CD14-positive monocyte (primary cell): ENCODE measurements at regions not wholly inside any gene's neighbourhood (a gene's known extent, or its start where the extent isn't known, plus 50 kb on each side); places are given as distances from the start of the nearest gene placed in this dataset.

Experiments
- DNase-seq, 3 donors: peaks; one replicate each; pipeline ENCODE4 v3.0.0-alpha.2; 2011 to 2022
- H2AFZ ChIP-seq: 2 replicates; pipeline ENCODE4 v1.6.0; 2012; ENCODE audit warnings: mild to moderate bottlenecking, low read depth, low read length, inconsistent platforms; ENCODE audit not compliant: insufficient read depth, poor library complexity, severe bottlenecking
- H3K27ac ChIP-seq, 2 donors: 1 replicate in 1 of 2; 2 replicates in 1 of 2; pipeline ENCODE4 v1.5.1; 2012 to 2013; ENCODE audit warnings: low read length in 2 of 2, control low read depth in 1 of 2, inconsistent platforms in 1 of 2, low read depth in 1 of 2, mild to moderate bottlenecking in 1 of 2
- H3K27me3 ChIP-seq, 2 donors: one replicate each; pipeline versions ENCODE4 v1.6.0 to v1.6.1; 2011 to 2013; ENCODE audit warnings: low read length in 2 of 2; ENCODE audit not compliant: control insufficient read depth in 2 of 2, insufficient read depth in 2 of 2
- H3K36me3 ChIP-seq, 2 donors: replicated peaks in 1 of 2; 1 replicate in 1 of 2; 2 replicates in 1 of 2; pipeline versions ENCODE4 v1.5.1 to v1.6.1; 2012 to 2013; ENCODE audit warnings: low read length in 2 of 2, control low read depth in 1 of 2, inconsistent platforms in 1 of 2, mild to moderate bottlenecking in 1 of 2; ENCODE audit not compliant: insufficient read depth in 2 of 2, control insufficient read depth in 1 of 2
- H3K4me1 ChIP-seq, 2 donors: 1 replicate in 1 of 2; 2 replicates in 1 of 2; pipeline versions ENCODE4 v1.5.1 to v1.6.1; 2012 to 2013; ENCODE audit warnings: low read length in 2 of 2, control low read depth in 1 of 2, inconsistent platforms in 1 of 2, mild to moderate bottlenecking in 1 of 2, moderate library complexity in 1 of 2; ENCODE audit not compliant: insufficient read depth in 2 of 2, control insufficient read depth in 1 of 2
- H3K4me2 ChIP-seq: replicated peaks from 2 replicates; pipeline ENCODE3; 2012; ENCODE audit warnings: low read length, moderate library complexity, mild to moderate bottlenecking; ENCODE audit not compliant: poor library complexity, severe bottlenecking; ENCODE audit errors: extremely low read depth
- H3K4me3 ChIP-seq, 3 experiments: fragments of 200-600 bp in 1 of 3; sonication (generic) in 1 of 3; replicated peaks in 1 of 3; 1 replicate in 2 of 3; 2 replicates in 1 of 3; pipeline ENCODE4 v1.5.1; 2011 to 2013; ENCODE audit warnings: low read length in 3 of 3, mild to moderate bottlenecking in 3 of 3, control low read depth in 2 of 3, low read depth in 2 of 3, inconsistent platforms in 1 of 3, moderate library complexity in 1 of 3
- H3K79me2 ChIP-seq: 2 replicates; pipeline ENCODE4 v1.6.0; 2012; ENCODE audit warnings: mild to moderate bottlenecking, control low read depth, inconsistent platforms, low read length, moderate library complexity; ENCODE audit not compliant: insufficient read depth
- H3K9ac ChIP-seq: 2 replicates; pipeline ENCODE4 v1.6.0; 2017; ENCODE audit warnings: low read length, mild to moderate bottlenecking; ENCODE audit not compliant: insufficient read depth, poor library complexity, severe bottlenecking
- H3K9me3 ChIP-seq, 2 donors: replicated peaks in 1 of 2; 1 replicate in 1 of 2; 2 replicates in 1 of 2; pipeline versions ENCODE4 v1.5.1 to v1.6.1; 2012 to 2013; ENCODE audit warnings: low read length in 2 of 2, control low read depth in 1 of 2; ENCODE audit not compliant: control insufficient read depth in 1 of 2, insufficient read depth in 1 of 2
- H4K20me1 ChIP-seq: 2 replicates; pipeline ENCODE4 v1.6.0; 2012; ENCODE audit warnings: mild to moderate bottlenecking, low read length, control low read depth, moderate library complexity; ENCODE audit not compliant: insufficient read depth
- H3K27ac Mint-ChIP-seq, 7 donors: one replicate each; pipeline ENCODE4 v1.8.0; 2020; ENCODE audit warnings: mild to moderate bottlenecking in 7 of 7, mixed read lengths in 7 of 7, moderate library complexity in 6 of 7, inconsistent platforms in 2 of 7
- H3K27me3 Mint-ChIP-seq, 3 donors: one replicate each; pipeline ENCODE4 v1.8.0; 2021 to 2022; ENCODE audit warnings: low read depth in 3 of 3, mild to moderate bottlenecking in 3 of 3, mixed read lengths in 3 of 3, moderate library complexity in 3 of 3, inconsistent platforms in 1 of 3
- H3K36me3 Mint-ChIP-seq, 2 donors: one replicate each; pipeline ENCODE4 v1.8.0; 2020; ENCODE audit warnings: mixed read lengths in 2 of 2, inconsistent platforms in 1 of 2, mild to moderate bottlenecking in 1 of 2
- H3K4me1 Mint-ChIP-seq: one replicate; pipeline ENCODE4 v1.8.0; 2020; ENCODE audit warnings: mild to moderate bottlenecking, mixed read lengths
- H3K4me3 Mint-ChIP-seq, 2 donors: one replicate each; pipeline ENCODE4 v1.8.0; 2020; ENCODE audit warnings: mild to moderate bottlenecking in 2 of 2, mixed read lengths in 2 of 2, moderate library complexity in 1 of 2
- H3K9me3 Mint-ChIP-seq, 7 donors: one replicate each; pipeline ENCODE4 v1.8.0; 2020 to 2022; ENCODE audit warnings: mixed read lengths in 7 of 7, mild to moderate bottlenecking in 6 of 7, moderate library complexity in 6 of 7, inconsistent platforms in 2 of 7
- WGBS: methylation state at CpG from one replicate; pipeline ENCODE4 v1.1.5; 2013; ENCODE audit warnings: missing lambda C conversion rate; ENCODE audit not compliant: insufficient coverage; 5-methylcytosine and 5-hydroxymethylcytosine counted together
- intact Hi-C, 2 donors: fragments of 100-400 bp; cut with micrococcal nuclease; formaldehyde crosslinking; loops; one replicate each; pipeline versions ENCODE4 v1.15.0 to v1.15.1; 2023
- TF ChIP-seq, protein P1 (sequence below): fragments of 200-600 bp; IDR thresholded peaks from one replicate; pipeline ENCODE4 v1.8.0; 2022; ENCODE audit warnings: antibody characterized with exemption, mild to moderate bottlenecking

DNA sequence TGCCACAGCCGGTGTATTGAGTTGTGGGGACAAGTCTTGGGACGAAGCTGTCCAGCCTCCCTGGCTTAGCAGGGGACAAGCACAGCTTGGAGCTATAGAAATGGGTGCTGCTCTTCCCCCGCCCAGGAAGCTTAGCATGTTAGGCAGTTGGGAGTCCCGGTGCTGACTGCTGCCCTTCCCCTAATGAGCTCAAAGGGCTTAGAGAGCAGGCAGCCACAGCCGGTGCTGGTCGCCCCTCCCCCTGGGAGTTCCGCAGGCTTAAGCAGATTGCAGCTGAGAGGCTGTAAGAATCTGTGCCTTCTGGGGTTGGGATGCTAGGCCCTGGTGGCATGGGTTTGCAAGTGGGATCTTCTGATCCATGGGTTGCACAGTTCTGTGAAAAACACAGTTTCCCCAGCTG is 237.3 kb downstream of the DCDC2C start:
- 40% methylated on average over 2 of the region's 7 CpGs for WGBS
- no peak overlapping the region for H3K9ac ChIP-seq
- H2AFZ ChIP-seq: no peak overlapping the region
- peaks cover 3 to 8% (median 6%) of the 10 kb centered on the region in 7 donors for H3K9me3 Mint-ChIP-seq
- no peaks in the 10 kb centered on the region for H3K4me1 ChIP-seq
- no peaks in the 10 kb centered on the region for H3K27me3 ChIP-seq
- no peak overlapping the region for H3K4me2 ChIP-seq
- H3K27me3 Mint-ChIP-seq: peaks cover 0 to 2% (median 0%) of the 10 kb centered on the region in 3 donors
- H3K36me3 Mint-ChIP-seq: no peaks in the 10 kb centered on the region
- H4K20me1 ChIP-seq: no peaks in the 10 kb centered on the region
- no peak overlapping the region for H3K4me3 Mint-ChIP-seq
- H3K4me1 Mint-ChIP-seq: no peaks in the 10 kb centered on the region
- intact Hi-C loops: no loop called here
- no peak overlapping the region for H3K27ac ChIP-seq
- TF ChIP-seq, protein P1, sequence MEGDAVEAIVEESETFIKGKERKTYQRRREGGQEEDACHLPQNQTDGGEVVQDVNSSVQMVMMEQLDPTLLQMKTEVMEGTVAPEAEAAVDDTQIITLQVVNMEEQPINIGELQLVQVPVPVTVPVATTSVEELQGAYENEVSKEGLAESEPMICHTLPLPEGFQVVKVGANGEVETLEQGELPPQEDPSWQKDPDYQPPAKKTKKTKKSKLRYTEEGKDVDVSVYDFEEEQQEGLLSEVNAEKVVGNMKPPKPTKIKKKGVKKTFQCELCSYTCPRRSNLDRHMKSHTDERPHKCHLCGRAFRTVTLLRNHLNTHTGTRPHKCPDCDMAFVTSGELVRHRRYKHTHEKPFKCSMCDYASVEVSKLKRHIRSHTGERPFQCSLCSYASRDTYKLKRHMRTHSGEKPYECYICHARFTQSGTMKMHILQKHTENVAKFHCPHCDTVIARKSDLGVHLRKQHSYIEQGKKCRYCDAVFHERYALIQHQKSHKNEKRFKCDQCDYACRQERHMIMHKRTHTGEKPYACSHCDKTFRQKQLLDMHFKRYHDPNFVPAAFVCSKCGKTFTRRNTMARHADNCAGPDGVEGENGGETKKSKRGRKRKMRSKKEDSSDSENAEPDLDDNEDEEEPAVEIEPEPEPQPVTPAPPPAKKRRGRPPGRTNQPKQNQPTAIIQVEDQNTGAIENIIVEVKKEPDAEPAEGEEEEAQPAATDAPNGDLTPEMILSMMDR: no peak
- H3K9me3 ChIP-seq: peaks cover 0 to 4% of the 10 kb centered on the region in 2 donors
- no peak overlapping the region for H3K4me3 ChIP-seq
- H3K27ac Mint-ChIP-seq: no peak overlapping the region
- no peak for DNase-seq
- no peaks in the 10 kb centered on the region for H3K79me2 ChIP-seq
- no peaks in the 10 kb centered on the region for H3K36me3 ChIP-seq

DNA sequence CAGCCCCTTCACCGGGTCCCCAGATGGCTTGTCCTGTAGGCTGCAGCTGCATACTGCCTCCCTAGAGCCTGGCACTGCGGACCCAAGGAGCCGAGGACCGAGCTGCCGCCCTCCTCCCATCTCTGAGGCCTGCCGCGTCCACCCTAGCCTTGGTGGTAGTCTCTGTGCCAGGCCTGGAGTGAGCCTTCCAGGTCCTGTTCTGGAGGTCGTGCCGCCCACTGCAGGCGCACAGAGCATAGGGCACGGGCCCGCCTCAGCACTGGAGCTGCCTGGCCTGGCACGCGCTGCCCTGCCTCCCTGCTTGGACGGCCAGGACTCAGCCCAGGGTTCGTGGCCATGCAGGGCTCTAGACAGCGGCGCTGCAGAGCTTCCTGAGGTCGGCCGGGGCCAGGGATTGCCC is 239.5 kb downstream of the DCDC2C start:
- H4K20me1 ChIP-seq: no peaks in the 10 kb centered on the region
- TF ChIP-seq, protein P1: no peak
- WGBS: 87% methylated on average over 20 of the region's 20 CpGs
- no peak overlapping the region for H3K4me3 ChIP-seq
- no peak overlapping the region for H3K9ac ChIP-seq
- H3K9me3 ChIP-seq: peaks cover 0 to 4% of the 10 kb centered on the region in 2 donors
- no peak overlapping the region for H3K27ac ChIP-seq
- Mint-ChIP-seq H3K4me3 (no peak overlapping the region), H3K36me3 (no peaks in the 10 kb centered on the region), H3K27me3 (peaks cover 0 to 2% (median 0%) of the 10 kb centered on the region in 3 donors), H3K9me3 (peaks cover 2 to 6% (median 4%) of the 10 kb centered on the region in 7 donors), H3K4me1 (no peaks in the 10 kb centered on the region), H3K27ac (no peak overlapping the region)
- no peaks in the 10 kb centered on the region for H3K79me2 ChIP-seq
- no peak for DNase-seq
- H2AFZ ChIP-seq: no peak overlapping the region
- H3K27me3 ChIP-seq: no peaks in the 10 kb centered on the region
- H3K4me2 ChIP-seq: no peak overlapping the region
- intact Hi-C loops: no loop called here
- H3K4me1 ChIP-seq: no peaks in the 10 kb centered on the region
- no peaks in the 10 kb centered on the region for H3K36me3 ChIP-seq
